Erythroblast (primary cell): ENCODE measurements at regions not wholly inside any gene's neighbourhood (a gene's known extent, or its start where the extent isn't known, plus 50 kb on each side); places are given as distances from the start of the nearest gene placed in this dataset.

Experiments
- DNase-seq, 2 experiments: peaks; one replicate each; lab custom pipeline; 2025; lab: John Stamatoyannopoulos, UW
- GATA1 ChIP-seq: IDR thresholded peaks from 2 replicates; pipeline ENCODE4 v1.6.1; 2011; ENCODE audit warnings: low read depth, mild to moderate bottlenecking, control low read depth, low read length, moderate library complexity
- POLR2A ChIP-seq: IDR thresholded peaks from 2 replicates; pipeline ENCODE4 v1.6.1; 2011; ENCODE audit warnings: mild to moderate bottlenecking, low read length

DNA sequence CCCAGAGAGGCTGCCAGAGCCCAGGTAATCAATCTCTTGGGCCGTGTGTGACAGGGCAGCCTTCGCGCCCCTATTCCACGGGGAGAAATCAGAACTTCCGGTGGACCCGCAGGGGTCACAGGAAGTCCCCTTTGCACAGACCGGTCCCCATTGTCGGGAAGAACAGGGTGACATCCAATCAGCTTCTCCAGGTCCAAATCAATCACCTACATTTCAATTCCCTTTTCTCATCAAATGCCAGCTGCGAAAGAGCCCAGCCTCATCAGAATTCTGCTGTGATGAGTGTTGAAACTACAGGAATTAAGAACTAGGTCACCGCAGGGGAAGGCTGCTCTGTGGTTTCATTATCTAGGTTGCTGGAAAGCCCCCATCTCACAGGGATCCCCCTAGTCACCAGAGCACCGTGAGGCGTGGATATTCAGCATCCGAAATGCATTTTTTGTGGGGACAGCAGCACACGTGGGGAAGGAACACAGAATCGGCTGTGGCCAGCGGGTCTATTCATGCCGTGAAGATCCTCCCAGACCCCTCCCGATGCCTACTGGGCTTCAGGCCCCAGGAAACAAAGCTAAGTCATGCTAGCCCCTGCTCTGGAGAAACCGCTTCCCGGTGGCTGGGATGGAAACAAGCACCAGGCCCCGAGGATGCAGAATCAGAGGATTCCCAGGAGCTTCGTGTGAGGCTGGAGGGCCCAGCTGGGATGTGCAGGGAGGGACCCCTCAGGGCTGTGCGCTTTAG lies 193.7 kb upstream of the ID2 start:
- TF ChIP-seq GATA1 (no peak), POLR2A (no peak)
- DNase-seq: no peak

DNA sequence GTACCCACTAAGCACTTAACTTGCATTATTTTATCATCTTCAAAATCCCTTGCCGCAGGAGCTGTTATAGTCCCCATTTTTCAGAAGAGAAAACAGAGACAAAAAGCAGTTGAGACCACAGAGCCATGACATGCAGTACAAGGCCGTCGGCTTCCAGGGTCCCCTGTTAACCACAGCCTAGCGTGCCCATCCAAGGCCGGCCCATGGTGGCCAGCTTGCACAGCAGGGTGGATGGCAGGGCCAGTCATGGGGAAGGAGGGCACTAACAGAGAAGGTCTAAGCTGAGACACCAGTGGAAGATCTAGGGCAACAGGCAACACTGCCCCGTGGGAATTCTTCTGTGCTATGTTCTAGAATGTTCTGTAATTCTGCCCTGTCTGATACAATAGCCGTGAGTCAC lies 192.6 kb upstream of the ID2 start:
- DNase-seq: no peak
- TF ChIP-seq POLR2A: no peak
- no peak for TF ChIP-seq GATA1

DNA sequence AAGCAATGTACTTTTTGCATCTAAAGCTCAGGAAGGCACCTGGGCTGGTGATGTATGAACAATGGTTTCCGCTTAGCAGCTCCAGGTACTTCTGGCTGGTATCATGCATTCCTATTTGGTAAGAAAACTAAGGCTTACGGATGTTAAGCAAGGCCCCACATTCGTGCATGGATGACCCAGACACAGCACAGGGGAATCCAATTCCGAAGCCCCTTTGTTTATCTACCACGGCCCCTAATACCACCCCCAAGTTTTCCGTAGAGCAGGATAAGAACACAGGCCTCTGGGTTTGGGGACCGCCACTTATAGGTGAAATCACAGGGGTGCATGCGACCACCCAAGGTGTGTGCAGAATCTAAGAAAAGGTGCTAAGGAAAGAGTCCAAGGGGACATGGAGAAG lies 192.1 kb upstream of the ID2 start:
- TF ChIP-seq POLR2A: no peak
- TF ChIP-seq GATA1: no peak
- DNase-seq: no peak

DNA sequence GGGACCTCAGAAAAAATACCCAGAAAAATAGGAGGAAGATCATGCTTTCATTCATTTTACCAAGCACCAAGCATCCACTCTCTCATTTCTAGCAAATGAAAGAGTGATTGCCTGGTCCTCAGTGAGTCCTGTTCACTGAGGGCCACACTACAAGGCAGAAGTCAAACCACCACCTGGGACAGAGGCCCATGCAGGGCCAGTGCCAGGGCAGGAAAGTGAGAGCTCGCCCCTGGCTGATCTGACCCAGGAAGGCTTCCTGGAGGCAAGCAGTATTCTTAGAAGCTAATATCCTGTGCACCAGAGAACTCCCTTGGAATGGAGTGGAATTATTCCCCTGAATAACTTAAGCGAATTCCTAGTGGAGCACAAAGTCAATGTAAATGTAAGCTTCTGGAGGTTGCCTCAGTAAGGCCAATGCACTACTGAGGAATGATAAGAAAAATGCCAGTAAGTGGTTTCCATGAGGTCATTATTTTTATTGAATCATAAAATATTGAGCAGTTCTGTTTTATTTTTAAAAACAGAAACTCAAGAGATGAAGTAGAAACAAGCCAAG lies 191.6 kb upstream of the ID2 start:
- DNase-seq: no peak
- TF ChIP-seq POLR2A: no peak
- TF ChIP-seq GATA1: no peak

DNA sequence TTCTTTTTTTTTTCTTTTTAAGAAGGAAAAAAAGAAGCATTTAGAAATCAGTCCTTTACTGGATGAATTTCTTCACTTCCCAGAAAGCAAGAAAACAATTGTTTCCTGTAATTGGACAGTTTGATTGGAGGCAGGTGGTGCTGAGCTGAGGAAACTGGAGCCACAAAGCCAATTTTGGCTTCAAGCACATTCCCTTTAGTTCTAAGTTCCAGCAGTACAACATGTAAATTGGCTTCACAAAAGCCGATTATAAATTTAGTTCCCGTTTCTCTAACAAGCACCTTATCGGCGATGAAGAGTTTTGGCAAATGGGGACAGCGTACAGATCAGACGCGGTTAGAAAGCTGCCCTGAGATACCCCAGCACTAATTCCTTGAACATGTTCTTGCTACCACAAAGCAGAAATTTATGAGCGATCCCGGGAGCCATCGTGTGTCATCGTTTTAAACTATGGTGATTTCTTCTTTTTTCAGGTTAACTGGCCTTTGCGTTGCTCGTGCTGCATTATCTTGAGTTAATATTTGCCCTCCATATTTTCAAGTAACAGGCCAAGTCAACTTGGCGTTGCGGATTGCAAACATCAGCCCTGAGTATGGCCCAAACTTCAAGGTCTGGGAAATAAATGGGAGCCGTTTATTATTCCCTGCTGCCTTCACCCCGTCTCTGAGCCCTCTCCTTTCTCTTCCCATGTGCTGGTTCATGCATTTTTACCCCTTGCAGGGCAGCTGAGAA lies 190.4 kb upstream of the ID2 start:
- DNase-seq: no peak
- TF ChIP-seq POLR2A (no peak), GATA1 (no peak)

DNA sequence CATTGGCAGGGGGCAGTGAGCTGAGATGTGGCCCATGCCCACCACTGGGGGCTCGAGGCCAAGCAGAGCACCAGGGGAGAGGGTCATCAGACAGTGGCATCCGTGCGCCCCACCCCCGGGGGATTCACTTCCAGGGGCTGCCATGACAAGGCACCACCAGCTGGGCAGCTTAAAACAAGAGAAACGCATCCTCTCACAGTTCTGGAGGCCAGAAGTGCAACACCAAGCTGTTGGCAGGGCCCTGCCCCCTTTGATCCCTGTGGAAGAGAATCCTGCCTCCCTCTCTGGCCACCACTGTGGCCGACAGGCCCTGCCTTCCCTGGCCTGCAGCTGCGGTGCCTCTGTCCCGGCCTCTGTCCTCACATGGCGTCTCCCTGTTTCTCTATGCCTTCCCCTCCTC lies 187.7 kb upstream of the ID2 start:
- TF ChIP-seq GATA1 (no peak), POLR2A (no peak)
- DNase-seq: no peak

DNA sequence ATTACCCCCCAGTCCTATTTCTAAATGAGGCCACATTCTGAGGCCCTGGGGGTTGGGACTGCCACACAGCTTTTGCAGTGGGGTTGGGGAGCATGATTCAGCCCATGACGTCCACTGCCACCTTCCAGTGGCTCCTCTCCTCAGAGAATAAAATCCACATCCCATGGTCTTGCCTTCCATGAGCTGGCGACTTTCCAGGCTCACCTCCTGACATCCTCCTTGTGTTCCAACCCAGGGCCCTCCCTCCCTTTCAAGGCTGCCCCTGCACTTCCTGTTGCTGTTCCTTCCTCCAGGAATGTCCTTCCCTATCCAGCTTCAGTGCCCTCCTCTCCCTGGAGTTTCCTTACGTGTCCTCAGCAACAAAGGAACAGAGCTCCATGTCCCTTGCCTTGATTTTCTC lies 187.3 kb upstream of the ID2 start:
- no peak for TF ChIP-seq POLR2A
- no peak for TF ChIP-seq GATA1
- DNase-seq: no peak

DNA sequence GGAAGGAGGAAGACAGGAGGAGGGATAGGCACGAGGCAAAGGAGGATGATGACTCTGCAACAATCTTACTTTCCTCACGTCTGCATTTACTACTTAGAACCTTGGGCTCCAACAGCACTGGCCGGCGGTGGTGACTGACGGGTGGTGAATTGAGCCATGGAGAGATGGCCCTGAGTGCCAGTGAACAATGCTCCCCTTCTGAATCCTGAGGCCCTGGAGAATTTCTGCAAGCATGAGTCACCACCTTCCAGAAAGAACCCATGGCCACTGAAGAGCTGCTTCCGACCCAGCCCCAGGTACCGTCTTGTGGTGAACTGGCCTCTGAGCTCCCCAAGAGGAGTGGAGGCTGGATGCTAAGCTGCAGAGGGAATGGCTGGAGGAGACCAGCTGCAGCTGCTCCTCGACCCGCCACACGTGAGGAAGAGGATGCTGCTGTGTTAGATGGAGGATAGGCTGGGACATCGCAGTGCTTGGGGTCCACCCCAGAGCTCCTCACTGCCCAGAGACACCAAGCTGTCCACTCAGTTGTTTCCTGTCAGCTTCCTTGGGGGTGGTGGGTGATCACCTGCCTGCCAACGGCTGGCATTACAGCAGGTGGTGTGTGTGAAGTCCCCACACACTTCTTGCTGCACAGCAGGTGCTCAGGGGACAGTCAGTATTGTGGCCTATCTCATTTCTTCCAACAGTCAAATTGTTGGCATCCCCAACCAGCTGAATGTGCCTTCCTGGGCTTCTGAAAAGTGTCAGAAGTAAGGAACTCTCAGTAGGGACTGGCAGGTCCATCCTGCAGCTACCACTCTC lies 186.5 kb upstream of the ID2 start:
- no peak for TF ChIP-seq POLR2A
- no peak for TF ChIP-seq GATA1
- DNase-seq: no peak

DNA sequence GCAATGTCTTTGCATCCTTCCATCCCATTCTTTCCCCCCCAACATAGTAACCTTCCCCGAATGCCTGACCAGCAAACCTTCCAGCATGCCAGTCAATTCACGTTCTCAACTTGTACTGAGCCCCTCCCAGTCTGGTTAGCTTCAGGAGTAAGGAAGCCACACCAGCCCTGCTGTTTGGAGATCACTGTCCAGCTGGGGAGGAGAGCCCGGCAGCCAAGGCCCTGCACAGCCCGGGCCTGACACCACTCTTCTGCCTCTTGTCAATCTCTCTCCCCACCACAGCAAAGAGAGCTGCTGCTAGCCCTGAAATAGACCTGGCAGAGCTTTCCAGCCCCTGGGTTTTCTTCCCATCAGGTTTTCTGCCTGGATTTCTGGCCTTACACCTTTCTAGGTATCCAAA lies 185.8 kb upstream of the ID2 start:
- no peak for DNase-seq
- TF ChIP-seq GATA1: no peak
- TF ChIP-seq POLR2A: no peak

DNA sequence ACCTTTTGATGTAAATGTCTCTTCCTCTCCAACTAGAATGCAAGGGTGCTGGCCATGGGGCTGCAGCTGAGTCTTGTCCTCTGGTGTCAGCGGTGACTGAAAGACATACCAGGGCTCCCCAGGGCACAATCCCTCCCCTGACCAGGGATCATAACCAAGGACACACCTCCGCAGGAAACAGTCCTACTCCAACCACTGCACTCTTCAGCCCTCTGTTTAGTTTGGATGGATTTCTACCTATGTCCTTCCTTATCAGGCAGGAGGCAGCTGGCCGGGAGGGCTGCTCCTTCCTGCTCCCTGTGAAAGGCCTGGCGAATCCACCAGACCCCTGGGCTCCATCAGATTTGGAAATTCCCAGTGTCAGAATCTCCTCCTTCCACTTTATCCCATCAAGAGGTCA lies 185.2 kb upstream of the ID2 start:
- no peak for TF ChIP-seq POLR2A
- no peak for TF ChIP-seq GATA1
- DNase-seq: no peak

DNA sequence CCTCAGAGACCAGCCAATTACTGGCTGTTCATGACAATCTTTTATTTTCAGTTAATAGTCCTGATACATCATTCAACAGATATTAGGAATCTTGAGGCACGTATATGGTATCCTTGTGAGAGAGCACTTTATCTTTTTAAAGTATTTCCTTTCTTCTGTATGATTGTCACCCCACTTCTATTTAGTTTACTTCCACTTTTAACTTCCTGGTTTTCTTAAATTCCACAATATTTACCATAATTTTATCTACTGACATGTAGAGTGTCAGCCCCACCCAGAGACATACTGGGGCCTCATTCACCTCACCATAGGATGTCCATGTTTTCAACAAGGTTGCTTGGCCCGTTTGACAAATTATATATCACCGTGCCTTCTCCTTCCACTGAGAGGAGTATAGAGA lies 182.9 kb upstream of the ID2 start:
- no peak for TF ChIP-seq GATA1
- no peak for TF ChIP-seq POLR2A
- no peak for DNase-seq

DNA sequence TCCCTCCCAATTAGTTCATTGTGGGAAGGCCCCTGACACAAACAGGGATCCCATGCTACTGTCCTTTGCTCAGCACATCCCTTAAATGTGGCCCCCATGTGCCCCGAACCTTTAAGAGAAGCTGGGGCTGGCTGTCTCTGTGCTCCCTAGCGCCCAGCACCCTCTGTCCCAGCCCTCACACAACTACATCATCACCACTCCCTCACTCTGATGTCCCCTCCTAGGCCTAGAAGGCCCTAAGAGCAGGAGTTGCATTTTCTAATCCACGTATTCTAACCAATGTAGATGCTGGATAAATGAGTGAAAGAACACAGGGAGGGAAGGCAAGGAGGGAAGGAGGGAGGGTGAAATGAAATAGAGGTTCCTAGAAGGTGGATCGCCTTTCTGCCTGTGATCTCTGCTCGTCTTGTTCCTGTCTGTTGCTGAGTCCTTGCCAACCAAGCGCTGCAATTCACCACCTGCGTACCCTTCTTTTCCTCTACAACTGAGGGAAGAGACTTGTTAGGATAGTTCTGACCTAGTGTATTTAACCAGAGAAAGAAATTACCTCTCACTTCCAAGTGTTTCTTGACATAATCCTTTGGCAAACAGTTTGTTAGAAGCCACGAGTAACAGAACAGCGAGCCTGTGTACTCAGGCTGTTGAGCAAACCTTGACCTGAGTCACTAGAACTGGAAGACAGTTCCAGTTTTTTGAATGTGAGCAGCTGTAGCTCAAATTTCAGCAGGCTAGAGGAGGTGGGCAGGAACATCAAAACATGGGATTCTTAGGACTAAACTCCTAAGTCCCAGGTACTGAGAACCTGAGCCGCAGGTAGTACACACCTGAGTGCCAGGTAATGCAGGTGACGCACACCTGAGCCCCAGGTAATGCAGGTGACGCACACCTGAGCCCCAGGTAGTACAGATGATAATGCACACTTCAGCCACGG lies 181.5 kb upstream of the ID2 start:
- no peak for TF ChIP-seq POLR2A
- TF ChIP-seq GATA1: no peak
- DNase-seq: no peak

DNA sequence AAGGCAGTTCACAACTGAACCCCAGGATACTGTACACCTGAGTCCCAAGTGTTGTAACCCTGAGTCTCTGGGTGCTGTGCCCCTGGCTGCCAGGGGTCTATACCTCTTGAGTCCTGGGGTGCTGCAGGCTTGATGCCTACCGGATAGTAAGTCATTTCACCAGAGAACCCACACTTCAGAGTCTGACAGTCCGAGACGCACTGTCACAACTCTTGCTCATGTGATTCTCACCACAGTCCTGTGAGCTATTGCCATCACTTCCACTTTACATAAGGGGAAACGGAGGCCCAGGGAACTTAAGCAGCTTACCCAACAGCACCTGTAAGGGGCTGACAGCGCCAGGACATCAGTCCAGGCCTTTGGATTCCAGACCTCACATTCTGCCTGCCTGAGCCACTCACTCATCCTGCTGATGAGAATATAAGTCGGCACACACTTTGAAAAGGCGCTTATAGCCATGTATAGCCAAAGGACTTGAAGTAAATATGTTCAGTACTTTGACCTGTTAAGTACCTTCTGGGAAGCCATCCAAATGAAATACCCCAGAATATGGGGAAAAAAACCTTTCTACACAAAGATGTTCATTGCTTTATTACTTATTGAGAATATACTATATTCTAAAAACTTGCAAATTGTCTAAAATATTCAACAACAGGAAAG lies 180.7 kb upstream of the ID2 start:
- TF ChIP-seq GATA1 (no peak), POLR2A (no peak)
- DNase-seq: no peak
